GM12864 (cell line): ENCODE measurements at regions not wholly inside any gene's neighbourhood (a gene's known extent, or its start where the extent isn't known, plus 50 kb on each side); places are given as distances from the start of the nearest gene placed in this dataset.

Experiments used
- DNase-seq: peaks from one replicate; pipeline ENCODE4 v3.0.0-alpha.2; 2011; ENCODE audit warnings: low read depth
- H3K4me3 ChIP-seq: 2 replicates; pipeline ENCODE4 v1.5.1; 2011; ENCODE audit warnings: mild to moderate bottlenecking, low read depth, low read length, control low read depth
- TF ChIP-seq, protein P1 (sequence below): IDR thresholded peaks from 2 replicates; pipeline ENCODE4 v1.5.1; 2011; ENCODE audit warnings: low read depth, mild to moderate bottlenecking, moderate library complexity, low read length, control low read depth, inconsistent platforms; ENCODE audit errors: missing control alignments

DNA sequence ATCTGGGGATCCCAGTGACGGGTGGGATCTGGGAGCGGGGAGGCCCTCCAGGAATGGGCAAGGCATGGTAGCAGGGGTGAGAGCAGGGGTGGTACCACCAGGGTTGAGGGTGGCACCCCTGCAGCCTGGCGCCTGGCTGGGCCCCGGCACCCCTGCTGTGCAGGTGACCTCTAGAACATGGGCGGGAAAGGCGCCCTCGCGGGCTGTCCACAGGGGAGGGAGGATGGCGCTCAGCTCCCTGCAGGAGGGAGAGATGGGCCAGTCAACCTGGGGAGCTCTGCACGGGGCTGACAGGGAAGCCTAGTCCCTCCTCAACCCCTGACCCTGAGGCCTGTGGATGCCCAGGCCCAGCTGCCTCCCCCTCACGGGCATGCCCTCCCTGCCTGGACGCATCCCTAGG lies 61.6 kb upstream of the SLCO4A1 start:
- H3K4me3 ChIP-seq, result no peak overlapping the region
- TF ChIP-seq, protein P1, sequence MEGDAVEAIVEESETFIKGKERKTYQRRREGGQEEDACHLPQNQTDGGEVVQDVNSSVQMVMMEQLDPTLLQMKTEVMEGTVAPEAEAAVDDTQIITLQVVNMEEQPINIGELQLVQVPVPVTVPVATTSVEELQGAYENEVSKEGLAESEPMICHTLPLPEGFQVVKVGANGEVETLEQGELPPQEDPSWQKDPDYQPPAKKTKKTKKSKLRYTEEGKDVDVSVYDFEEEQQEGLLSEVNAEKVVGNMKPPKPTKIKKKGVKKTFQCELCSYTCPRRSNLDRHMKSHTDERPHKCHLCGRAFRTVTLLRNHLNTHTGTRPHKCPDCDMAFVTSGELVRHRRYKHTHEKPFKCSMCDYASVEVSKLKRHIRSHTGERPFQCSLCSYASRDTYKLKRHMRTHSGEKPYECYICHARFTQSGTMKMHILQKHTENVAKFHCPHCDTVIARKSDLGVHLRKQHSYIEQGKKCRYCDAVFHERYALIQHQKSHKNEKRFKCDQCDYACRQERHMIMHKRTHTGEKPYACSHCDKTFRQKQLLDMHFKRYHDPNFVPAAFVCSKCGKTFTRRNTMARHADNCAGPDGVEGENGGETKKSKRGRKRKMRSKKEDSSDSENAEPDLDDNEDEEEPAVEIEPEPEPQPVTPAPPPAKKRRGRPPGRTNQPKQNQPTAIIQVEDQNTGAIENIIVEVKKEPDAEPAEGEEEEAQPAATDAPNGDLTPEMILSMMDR, result no peak
- no peak for DNase-seq

DNA sequence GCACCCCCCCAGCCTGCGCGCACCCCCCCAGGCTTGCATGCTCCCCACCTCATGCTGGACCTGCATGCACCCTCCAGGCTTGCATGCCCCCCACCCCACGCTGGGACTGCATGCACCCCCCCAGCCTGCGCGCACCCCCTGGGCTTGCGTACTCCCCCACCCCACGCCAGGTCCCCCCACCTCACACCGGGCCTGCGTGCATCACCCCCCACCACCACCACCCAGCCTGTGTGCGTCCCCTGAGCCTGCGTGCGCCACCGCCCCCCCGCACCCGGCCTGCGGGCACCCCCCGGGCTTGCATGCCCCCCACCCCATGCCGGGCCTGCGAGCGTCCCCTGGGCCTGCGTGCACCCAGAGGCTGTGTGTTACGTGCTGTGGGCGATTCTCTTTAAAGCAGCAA lies 61.0 kb upstream of the SLCO4A1 start:
- TF ChIP-seq, protein P1, result no peak
- no peak overlapping the region for H3K4me3 ChIP-seq
- no peak for DNase-seq

DNA sequence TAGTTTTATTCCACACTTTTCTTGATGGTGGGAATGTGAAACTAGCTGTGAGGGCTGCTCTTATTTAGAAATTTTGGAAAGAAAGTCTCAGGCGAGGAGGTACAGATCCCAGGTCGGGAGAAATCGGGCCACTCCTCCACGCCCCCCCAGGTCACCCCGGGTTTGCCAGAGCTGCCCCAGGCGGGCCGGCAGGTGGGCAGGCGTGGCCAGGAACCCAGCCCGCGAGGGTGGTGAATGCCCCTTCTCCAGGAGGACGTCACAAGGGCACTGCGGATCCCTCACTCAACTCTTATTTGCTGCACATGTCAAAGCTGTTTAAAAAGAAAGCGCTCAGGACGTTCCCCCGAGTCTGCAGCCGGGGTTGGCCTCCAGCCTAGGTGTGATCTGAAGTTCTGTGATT lies 60.5 kb upstream of the SLCO4A1 start:
- no peak overlapping the region for H3K4me3 ChIP-seq
- no peak for DNase-seq
- TF ChIP-seq, protein P1, result no peak

DNA sequence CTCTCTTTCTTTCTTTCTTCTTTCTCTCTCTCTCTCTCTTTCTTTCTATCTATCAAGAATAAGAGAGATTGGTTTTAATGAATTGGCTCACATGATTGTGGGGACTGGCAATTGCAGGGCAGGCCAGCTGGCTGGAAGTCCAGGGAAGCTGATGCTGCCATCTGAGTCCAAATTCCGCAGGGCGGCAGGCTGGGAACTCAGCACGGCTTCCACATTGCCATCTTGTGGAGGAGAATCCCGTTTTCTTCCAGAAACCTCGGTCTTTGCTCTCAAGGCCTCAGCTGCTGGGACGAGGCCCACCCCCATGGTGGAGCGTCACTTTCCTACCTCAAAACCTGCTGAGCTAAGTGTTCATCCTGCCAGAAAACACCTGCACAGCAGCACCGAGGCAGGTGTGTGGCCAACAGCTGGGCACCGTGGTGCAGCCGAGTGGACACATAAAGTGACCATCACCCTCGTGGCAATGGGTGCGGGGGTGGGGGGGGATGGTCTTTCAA lies 58.8 kb upstream of the SLCO4A1 start:
- no peak for DNase-seq
- H3K4me3 ChIP-seq, result no peak overlapping the region
- TF ChIP-seq, protein P1, result no peak

DNA sequence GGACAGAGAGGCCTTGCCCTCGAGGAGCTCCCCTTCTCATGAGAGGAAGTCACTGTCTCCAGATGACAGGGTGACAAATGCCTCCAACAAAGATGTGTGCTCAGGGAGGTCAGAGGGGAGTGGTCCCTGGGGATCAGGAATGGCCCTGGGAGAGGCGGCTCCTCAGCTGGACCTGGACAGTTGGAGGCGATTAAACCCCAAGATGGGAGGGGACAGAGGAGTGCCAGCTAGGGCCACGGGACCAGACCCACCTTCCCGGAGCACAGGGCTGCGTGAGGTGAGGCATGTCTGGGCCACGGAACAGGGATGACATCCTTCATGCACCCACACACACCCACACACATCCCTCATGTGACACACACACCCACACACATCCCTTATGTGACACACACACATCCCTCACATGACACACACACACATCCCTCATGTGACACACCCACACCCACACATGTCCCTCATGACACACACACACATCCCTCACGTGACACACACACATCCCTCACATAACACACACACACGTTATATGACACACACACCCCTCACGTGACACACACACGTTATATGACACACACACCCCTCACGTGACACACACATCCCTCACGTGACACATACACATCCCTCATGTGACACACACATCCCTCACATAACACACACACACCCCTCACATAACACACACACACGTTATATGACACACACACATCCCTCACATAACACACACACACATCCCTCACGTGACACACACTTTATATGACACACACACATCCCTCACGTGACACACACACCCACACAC lies 57.4 kb upstream of the SLCO4A1 start:
- DNase-seq, result no peak
- TF ChIP-seq, protein P1, result no peak
- no peak overlapping the region for H3K4me3 ChIP-seq

DNA sequence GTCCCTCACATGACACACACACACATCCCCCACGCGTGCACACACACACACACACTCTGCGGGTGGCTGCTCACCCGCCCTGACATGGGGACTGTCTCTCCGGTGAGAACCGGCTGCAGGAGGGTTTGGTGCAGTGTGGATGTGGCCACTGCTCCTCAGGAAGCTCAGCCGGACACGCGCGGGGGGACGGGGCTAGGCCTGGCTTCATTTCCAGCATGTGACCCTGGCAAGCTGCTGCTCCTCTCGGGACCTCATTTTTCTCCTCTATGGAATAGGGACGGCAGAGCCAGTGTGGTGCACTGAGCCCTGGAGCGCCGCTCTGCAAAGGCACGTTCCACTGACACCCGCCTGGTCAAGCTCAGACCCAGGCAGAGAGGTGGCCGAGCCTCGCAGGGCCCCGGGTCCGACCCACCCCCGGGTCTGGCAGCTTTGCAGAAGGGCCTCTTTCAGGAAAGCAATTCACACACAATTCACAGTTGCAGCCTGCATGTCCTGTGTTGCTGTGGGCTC lies 56.8 kb upstream of the SLCO4A1 start:
- TF ChIP-seq, protein P1, result no peak
- H3K4me3 ChIP-seq, result no peak overlapping the region

DNA sequence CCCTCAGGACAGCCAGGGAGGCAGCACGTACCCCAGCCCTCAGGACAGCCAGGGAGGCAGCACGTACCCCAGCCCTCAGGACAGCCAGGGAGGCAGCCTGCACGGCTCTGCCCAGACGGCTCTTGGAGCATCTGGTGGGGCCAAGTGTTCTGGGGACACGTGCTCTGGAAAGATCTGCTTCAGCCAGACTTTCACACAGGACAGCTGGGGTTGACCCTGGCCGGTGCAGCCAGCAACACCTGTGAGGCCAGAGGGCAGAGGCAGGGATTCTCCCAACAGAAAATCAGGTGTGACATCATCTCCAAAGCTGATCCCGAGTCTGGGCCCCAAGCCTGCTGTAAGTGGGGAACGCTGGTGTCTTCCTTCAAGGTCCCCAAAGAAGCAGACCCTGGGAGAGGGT lies 55.5 kb upstream of the SLCO4A1 start:
- TF ChIP-seq, protein P1, result no peak
- H3K4me3 ChIP-seq, result no peak overlapping the region
- no peak for DNase-seq

More for the DNA sequence above, 56.8 kb upstream of the SLCO4A1 start:
- no peak for DNase-seq
